ENCODE measurements at regions not wholly inside any gene's neighbourhood (a gene's known extent, or its start where the extent isn't known, plus 50 kb on each side); places are given as distances from the start of the nearest gene placed in this dataset.
"Not testable (repeated sequence)": the region's sequence is repeated elsewhere in the genome, so short reads cannot be mapped to it uniquely, and the experiment has no call there.

- WGBS, 3 donors: 88 to 91% (median 89%) methylated on average over 8 of the region's 8 CpGs
- Histone ChIP-seq H3K4me3 (no peak overlapping the region), H3K9me3 (no peaks in the 10 kb centered on the region), H3K4me1 (no peaks in the 10 kb centered on the region), H3K36me3 (ENCODE audit: insufficient read depth in 1 of 2, low read depth in 1 of 2) (no peaks in the 10 kb centered on the region), H3K27ac (no peak overlapping the region), H3K27me3 (ENCODE audit: insufficient read depth in 3 of 3, low read length in 2 of 3) (no peaks in the 10 kb centered on the region)
- no peak for TF ChIP-seq CTCF (IDR thresholded peaks at IDR 0.05)
- DNase-seq: no peak
- intact Hi-C loops (cut with DNase I): no loop called here
- no peak for ATAC-seq
These were observed 1005.5 kb downstream of the VRK1 start for GRCh38 chr14:97802430-97803373.

- 78 to 87% (median 81%) methylated on average over 2 of the region's 2 CpGs for WGBS, 3 donors
- intact Hi-C loops (cut with DNase I): no loop called here
These were observed 1006.9 kb downstream of the VRK1 start for GRCh38 chr14:97804056-97804455.

GRCh38 chr14:97806891-97807290 is 1009.7 kb downstream of the VRK1 start:
- no peaks in the 10 kb centered on the region for H3K36me3 ChIP-seq (ENCODE audit: insufficient read depth in 1 of 2, low read depth in 1 of 2)
- ATAC-seq (no peak), DNase-seq (no peak)
- H3K27me3 ChIP-seq (ENCODE audit: insufficient read depth in 3 of 3, low read length in 2 of 3): no peaks in the 10 kb centered on the region
- no peak for TF ChIP-seq CTCF (IDR thresholded peaks at IDR 0.05)
- 79 to 84% (median 80%) methylated on average over 9 of the region's 9 CpGs for WGBS, 3 donors
- H3K27ac ChIP-seq: no peak overlapping the region
- no peaks in the 10 kb centered on the region for H3K4me1 ChIP-seq
- intact Hi-C loops (cut with DNase I): no loop called here
- no peak overlapping the region for H3K4me3 ChIP-seq
- no peaks in the 10 kb centered on the region for H3K9me3 ChIP-seq

More at GRCh38 chr14:97804056-97804455, 1006.9 kb downstream of the VRK1 start:
- no peak for DNase-seq
- no peak for ATAC-seq
- no peaks in the 10 kb centered on the region for H3K9me3 ChIP-seq
- H3K27ac ChIP-seq: no peak overlapping the region
- no peaks in the 10 kb centered on the region for H3K4me1 ChIP-seq
- H3K27me3 ChIP-seq (ENCODE audit: insufficient read depth in 3 of 3, low read length in 2 of 3): no peaks in the 10 kb centered on the region
- H3K4me3 ChIP-seq: no peak overlapping the region
- H3K36me3 ChIP-seq (ENCODE audit: insufficient read depth in 1 of 2, low read depth in 1 of 2): no peaks in the 10 kb centered on the region
- no peak for TF ChIP-seq CTCF (IDR thresholded peaks at IDR 0.05)

GRCh38 chr14:97808541-97808940 is 1011.4 kb downstream of the VRK1 start:
- H3K27me3 ChIP-seq (ENCODE audit: insufficient read depth in 3 of 3, low read length in 2 of 3); H3K27ac ChIP-seq; H3K9me3 ChIP-seq; H3K4me3 ChIP-seq; H3K36me3 ChIP-seq (ENCODE audit: insufficient read depth in 1 of 2, low read depth in 1 of 2); DNase-seq; ATAC-seq; intact Hi-C loops (cut with DNase I); H3K4me1 ChIP-seq: not testable (repeated sequence)
- 92 to 95% (median 93%) methylated on average over 4 of the region's 4 CpGs for WGBS, 3 donors

- H3K4me3 ChIP-seq: no peak overlapping the region
- ATAC-seq (no peak), DNase-seq (no peak)
- no peaks in the 10 kb centered on the region for H3K27me3 ChIP-seq (ENCODE audit: insufficient read depth in 3 of 3, low read length in 2 of 3)
- no peaks in the 10 kb centered on the region for H3K36me3 ChIP-seq (ENCODE audit: insufficient read depth in 1 of 2, low read depth in 1 of 2)
- H3K4me1 ChIP-seq: no peaks in the 10 kb centered on the region
- no peak overlapping the region for H3K27ac ChIP-seq
- H3K9me3 ChIP-seq: no peaks in the 10 kb centered on the region
- no peak for TF ChIP-seq CTCF (IDR thresholded peaks at IDR 0.05)
- intact Hi-C loops (cut with DNase I): no loop called here
- WGBS, 3 donors: 96 to 97% (median 97%) methylated on average over 5 of the region's 5 CpGs
These were observed 1016.4 kb downstream of the VRK1 start for GRCh38 chr14:97813556-97813955.

All from psoas muscle (tissue), 7 donors.